GM19324 (cell line): ENCODE measurements at regions not wholly inside any gene's neighbourhood (a gene's known extent, or its start where the extent isn't known, plus 50 kb on each side); places are given as distances from the start of the nearest gene placed in this dataset.
"Not testable (repeated sequence)": the region's sequence is repeated elsewhere in the genome, so short reads cannot be mapped to it uniquely, and the experiment has no call there.

Source experiments
- ATAC-seq: cut with Tn5 transposase; IDR thresholded peaks from one replicate; pipeline ENCODE4 v1.9.1; 2021; ENCODE audit warnings: mild to moderate bottlenecking, moderate library complexity; ENCODE audit not compliant: unreplicated experiment, low FRiP score

DNA sequence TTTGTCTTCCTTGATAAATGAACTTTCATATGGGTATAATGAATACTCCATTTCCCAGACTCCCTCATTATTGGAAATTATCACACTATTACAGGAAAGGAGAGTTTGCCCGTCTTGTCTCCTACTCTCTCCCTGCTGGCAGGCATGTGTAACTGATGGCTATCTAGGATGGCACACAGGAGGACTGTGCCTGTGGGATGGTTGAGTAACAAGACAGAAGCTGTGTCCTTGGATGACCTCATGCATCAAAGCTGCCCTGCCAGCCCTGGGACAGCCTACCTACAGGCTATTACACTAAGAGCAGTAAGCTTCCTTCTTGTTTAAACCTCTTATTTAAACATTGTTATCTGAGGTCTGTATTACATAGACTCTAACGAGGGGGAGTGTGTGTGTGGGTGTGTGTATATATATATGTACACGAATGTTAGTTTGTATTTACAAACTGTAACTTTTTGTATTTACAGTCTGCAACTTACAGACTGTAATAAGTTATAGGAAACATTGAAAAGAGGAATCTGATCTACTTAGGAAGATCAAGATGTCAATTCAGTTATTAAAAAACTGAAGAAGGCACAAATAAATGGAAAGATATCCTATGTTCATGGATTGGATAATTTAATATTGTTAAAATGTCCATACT is 247.6 kb upstream of the ACO1 start:
- ATAC-seq, result no peak

DNA sequence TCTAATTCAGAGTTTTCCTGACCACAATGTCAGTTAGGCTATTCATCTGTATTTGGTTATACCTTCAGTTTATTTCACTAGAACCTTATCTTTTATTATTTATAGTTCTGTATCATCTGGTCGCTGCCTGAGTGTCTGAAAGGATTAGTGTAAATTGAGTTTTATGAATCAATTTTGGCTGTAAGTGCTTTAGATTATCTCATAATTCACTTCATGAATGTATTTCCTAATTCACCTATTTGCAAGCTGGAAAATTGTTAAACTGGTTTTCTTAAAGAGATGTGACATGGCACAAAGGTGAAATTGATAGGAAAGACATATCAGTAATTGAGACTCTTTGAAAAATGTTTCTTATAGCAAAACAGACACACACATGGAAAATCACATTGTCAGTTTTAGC is 242.4 kb upstream of the ACO1 start:
- ATAC-seq, result no peak

DNA sequence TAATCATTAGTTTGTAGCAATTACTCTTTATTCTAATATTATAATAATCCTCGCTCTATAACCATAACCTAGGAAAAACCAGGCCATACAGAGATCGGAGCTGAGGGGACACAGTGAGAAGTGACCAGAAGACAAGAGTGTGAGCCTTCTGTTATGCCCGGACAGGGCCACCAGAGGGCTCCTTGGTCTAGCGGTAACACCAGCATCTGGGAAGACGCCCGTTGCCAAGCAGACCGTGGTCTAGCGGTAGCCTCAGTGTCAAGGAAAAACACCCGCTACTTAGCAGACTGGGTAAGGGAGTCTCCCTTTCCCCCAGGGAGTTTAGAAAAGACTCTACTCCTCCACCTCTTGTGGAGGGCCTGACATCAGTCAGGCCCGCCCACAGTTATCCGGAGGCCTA is 235.9 kb upstream of the ACO1 start:
- ATAC-seq, result not testable (repeated sequence)

DNA sequence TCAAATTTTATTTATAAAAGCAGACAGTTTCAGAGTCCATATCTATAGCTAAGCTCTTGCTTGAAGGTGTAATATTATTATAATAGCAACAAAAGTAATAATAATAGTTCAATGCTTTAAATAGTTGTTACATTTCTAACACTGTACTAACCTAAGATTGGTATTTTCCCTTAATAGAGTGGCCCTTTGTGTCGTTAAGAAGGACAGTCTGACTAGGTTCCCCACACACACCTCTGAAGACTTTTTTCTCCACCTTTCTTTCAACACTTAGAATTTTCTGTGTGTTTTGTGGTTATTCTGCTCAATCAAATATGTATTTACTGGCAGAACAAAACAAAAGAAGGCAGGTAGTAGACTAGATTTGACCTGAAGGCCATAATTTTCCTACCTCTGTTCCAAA is 223.2 kb upstream of the ACO1 start:
- no peak for ATAC-seq

DNA sequence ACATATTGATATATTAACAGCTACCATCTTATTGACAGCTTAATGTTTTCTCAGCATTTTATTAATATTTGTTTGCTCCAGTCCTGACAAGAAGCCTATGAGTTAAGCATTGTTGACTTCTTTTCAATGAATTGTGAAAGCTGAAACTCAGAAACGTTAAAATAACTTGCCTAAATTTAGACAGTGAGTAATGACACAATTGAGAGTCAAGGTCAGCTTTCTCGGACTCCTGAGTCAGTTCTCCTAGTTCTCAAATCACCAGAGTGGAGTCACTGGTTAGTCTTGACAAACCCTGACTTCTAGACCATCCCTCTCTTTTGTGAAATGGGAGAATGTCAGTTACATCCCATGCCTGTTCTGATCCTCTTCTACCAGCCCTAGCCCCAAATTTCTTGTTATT is 222.7 kb upstream of the ACO1 start:
- peak; percentile 80 for ATAC-seq

DNA sequence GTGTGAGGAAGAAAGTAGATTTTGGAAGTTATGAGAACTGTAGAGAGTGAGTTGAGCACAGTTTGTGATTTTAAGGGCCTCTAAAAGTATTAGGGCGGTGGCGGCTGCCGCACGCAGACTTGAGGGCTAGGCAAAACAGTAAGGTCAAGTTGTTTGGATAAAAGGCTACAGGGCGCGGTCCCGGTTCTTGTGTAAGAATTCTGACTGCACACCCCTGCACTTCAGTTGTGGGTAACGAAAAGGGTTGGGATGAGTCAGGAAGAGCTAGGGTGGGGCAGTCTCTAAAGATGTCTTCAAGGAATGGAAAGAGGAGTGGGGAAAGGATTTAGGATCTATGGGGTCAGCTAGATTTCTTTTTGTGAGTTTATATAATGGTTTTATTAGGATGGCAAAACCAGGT is 218.1 kb upstream of the ACO1 start:
- ATAC-seq, result not testable (repeated sequence)

DNA sequence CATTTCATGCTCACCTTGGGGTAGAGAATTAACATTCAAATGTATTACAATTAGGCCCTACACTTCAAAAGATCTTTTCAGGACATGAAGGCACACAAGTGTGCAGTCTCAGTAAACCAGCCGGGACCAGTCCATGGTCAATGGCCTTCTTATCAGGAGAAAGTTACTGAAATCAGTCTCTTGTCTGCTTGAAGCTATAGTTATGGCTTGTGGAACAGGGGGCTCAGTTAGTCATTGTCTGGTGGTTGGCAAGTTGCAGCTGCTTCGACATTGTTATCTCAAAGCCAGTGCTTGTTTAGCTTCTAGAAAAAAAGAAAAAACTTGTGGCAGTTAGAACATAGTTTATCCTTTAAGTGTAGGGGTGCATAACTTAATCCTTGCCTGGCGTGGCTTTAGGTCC is 213.1 kb upstream of the ACO1 start:
- no peak for ATAC-seq

DNA sequence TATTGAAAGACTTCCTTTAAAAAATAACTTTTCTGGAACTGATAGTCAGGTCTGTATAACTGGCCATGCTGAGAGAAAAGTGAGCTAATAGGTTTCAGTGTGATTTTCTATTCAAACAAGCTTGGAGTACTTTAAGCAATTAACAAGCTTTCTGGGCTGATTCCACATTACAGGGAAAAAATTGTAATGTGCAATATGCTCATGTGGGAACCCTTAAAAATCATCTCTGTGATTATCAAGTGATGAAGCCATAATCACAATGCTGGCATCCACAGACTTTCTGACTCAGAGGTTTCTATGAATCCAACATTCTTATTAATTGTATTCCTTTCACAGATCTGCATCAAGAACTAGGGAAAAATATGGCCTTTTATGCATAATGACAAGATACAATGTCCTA is 212.2 kb upstream of the ACO1 start:
- ATAC-seq, result no peak

DNA sequence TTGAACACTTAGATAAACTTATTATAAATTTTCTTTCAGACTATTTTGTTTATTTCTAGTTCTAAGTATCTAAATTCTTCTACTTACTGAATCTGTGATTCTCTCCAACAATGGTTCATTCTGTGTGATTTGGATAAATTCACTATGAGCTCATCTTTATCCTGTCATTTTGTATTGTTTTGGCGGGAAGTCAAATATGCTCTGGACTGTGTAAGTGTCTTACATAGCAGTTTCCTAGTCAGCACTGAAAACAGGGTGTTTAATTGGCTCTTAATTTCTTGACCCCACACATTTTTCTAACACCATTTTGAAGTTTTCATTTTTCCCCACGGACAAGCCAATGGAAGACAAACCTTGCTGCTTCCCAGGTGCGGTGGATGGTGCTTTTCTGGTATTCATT is 207.0 kb upstream of the ACO1 start:
- ATAC-seq, result no peak

DNA sequence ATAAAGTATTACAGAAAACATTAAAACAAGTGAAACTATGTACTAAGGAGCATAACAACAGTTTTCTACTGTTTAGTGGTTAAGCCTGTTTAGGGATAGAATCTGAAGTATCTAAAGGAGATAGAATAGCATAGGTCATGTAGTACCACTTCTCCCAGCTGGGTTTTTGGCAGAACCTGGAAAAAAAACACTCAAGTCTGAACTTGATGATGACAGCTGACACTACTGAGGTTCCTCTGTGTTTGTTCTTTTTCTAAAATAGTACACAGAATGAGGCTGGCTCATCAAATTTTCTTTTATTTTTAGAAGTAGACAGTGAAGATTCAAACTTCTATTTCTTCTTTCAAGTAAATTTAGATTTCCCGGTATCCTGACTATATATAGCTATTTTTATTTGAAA is 203.8 kb upstream of the ACO1 start:
- no peak for ATAC-seq

DNA sequence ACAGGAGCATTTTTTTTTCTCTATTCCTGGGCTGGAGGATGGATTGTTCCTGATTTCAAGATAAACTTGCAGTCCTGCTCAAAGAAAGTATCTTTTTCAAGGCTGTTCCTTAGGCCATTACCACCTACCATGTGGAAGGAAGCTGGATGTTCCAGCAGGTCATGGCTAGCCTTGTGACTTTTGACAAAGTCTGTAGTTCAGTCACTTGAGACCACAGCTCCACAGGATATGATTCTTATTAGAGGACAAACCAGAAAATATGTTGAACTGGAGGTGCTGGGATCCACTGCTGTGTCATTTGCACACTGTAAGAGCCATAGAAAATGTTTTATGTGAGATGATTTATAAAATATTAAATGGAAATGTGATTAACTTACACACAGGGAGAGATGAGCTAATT is 184.2 kb upstream of the ACO1 start:
- no peak for ATAC-seq

DNA sequence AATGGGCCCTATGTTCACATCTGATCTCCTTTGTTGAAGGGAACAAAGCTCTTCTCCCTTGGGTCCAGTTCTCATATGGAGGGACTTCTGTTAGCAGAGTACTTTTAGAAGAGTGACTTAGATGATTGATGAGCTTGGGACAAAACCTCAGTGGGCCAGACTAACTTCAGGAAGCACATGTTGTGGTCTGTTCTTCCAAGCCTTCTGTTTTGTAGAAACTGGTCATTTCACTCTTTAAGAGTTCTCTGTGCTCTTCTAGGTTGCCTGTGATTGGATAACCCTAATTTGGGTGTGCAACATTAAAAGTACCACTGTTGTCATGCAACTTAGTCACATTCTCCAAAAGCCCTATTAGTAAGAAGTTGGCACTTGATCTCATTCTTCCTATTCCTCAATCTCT is 183.5 kb upstream of the ACO1 start:
- ATAC-seq, result no peak

DNA sequence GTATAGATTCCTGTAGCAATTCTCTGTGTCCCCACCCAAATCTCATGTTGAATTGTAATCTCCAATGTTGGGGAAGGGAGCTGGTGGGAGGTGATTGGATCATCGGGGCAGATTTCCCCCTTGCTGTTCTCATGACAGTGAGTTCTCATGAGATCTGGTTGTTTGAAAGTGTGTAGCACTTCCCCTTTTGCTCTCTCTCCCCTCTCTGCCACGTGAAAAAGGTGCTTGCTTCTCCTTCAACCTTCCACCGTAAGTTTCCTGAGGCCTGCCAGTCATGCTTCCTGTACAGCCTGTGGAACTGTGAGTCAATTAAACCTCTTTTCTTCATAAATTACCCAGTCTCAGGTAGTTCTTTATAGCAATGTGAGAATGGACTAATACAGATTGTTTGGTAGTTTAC is 175.3 kb upstream of the ACO1 start:
- not testable (repeated sequence) for ATAC-seq

DNA sequence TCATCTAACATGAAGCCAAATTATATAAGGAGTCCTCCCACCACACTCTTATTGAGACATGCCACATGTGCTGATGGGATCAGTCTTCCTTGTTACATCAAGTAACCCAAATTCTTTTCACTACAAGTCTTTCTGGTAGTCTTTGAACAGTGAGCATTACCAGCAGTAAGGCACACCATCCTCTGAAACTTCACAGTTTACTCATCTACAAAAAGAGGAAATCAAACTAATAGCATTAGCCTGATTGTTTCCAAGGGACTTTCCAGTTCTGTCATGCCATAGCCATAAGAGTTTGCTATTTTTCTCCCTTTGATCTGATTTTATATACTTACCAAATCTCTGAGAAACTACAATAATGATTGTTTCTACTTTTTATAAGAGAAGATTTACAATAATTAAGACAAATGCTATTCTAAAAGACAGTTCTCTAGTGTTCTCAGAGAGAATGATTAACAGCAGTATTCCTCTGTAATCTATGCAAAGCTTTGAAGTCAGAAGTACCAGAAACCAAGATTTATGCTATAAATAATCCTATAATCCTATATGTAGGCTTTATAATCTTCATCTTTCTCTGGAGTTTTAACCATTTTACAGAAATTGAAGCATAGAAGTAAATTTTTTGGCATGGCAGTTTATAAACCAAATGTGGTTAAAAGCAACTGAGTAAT is 166.2 kb upstream of the ACO1 start:
- ATAC-seq, result peak; percentile 98

DNA sequence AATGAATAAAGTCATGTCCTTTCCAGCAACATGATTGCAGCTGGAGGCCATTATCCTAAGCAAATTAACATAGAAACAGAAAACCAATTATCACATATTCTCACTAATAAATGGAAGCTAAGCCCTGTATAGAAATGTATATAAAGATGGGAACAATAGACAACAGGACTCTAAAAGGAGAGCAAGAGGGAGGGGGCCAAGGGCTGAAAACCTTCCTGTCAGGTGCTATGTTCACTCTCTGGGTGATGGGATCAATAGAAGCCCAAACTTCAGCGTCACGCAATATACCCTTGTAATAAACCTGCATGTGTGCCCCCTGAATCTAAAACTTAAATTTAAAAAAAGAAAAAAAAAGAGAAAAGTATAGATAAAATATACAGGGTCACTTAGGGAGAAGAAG is 163.7 kb upstream of the ACO1 start:
- ATAC-seq, result no peak

DNA sequence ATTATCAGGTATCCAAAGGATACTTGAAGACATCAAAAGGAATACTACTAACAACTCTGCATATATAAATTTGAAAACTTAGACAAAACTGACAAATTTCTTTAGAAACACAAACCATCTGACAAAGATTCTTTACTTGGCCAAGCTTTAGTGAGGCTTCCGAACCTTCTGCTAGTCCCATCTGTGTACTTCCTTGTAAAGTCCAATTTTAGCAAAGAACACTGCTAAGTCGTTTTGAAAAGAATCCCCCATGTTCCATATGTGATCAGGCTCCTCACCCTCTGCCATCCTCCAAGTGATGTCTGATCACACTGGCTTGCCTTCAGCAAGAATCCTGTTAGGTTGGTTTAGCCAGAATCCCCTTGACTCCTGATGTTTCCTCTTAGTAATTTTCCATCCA is 150.0 kb upstream of the ACO1 start:
- ATAC-seq, result no peak

DNA sequence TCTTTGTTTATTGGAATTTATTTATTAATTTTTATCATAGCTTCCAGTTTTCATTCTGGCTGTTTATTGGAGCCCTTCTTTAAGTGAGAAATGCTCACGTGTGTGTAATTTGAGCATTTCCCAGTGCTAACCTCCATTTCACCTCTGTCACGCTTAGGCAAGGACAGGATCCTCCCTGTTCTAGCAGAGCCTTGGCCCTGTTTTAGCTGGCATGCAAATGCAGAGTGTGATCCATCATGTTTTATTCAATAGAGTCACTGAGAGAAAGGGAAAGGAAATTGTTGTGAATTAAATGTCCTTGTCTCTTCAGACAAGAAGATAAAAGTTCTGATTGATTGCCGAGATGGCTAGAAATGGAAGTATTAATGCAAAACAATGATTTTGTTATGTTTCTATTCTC is 137.3 kb upstream of the ACO1 start:
- no peak for ATAC-seq

DNA sequence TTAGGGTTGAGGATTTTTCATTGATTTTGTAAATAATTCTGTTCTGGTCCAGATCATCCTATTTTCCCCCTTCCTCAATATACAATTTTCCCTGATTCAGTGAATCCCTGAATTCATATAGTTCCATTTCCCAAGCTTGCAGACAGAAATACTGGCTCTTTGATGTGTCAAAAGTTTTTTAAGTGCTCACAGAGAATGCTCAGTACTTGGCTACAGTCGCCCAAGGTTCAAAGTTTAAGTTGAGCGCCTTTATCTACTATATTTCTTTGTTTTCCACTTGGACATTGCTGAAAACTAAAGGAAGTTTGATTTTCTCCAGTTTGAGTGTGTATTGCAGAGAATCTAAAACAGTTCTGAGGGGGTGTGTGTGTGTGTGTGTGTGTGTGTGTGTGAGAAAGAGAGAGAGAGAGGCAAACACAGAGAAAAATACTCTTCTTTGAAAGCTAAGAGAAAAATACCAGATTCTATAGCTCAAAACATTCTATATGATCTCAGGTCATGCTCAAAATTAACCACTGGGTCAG is 136.2 kb upstream of the ACO1 start:
- ATAC-seq, result no peak

DNA sequence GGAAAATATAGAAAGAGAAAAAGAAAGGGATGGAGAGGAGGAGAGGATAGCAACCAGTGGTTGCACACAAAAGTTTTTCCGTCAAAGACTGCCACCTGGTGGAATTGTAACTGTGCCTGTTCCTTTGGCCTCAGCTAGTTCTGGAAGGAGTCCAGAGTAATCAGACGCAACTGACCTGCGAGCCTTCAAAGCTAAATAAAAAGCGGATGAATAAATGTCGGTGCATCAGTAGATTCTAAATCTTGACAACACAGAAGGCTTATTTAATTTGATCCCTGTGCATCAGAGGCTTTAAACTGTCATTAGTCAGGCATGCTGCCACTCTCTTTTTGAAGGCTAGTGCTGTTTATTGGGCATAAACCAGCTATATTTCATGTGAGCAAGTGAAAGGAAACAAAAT is 132.9 kb upstream of the ACO1 start:
- peak; percentile 75 for ATAC-seq

DNA sequence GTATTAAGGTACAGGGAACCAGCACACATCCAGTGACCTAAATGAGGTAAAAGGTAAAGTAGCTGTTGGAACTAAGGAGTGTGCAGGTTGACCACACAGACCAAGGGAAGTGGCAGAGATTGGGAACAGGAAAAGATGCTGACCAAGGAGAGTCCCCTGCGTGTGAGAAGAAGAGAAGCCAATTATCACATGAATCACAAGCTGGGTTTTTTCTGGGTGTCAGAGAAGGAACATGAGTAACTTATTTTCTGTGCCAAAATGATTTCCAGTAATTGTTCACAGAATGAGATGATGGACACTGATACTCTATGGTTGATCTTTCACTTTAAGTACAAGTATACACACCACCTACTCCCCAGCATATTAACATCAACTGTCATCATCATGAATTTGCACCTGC is 130.7 kb upstream of the ACO1 start:
- no peak for ATAC-seq

DNA sequence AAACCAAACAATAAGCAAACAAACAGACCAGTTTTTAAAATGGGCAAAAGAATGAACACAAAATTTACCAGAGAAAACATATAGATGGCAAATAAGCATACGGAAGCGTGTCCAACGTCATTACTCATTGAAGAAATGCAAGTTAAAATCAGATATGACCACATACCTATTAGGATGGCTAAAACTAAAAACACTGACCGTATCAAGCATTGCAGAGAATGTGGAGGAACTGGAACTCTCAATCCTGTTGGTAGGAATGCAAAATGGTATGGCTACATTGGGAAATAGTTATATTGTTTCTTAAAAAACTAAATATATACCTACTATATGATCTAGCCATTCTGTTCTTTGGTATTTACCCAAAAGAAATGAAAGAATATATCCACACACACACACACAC is 129.4 kb upstream of the ACO1 start:
- ATAC-seq, result no peak

DNA sequence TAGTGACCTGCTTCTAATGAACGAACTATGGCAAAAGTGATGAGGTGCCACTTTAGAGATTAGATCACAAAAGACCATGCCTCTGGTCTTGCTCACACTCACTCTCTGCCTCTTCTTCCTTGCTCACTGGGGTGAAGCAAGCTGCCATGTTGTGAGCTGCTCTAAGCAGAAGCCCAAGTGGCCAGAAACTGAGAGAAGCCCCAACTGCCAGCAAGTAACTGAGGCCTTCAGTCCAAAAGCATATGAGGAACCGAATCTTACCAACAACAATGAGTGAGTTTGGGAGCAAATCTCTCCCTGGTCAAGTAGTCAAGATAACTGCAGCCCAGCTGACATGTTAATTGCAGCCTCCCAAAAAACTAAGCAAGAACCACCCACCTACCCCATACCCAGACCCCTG is 126.0 kb upstream of the ACO1 start:
- ATAC-seq, result peak; percentile 49
